ENCODE measurements at regions not wholly inside any gene's neighbourhood (a gene's known extent, or its start where the extent isn't known, plus 50 kb on each side); places are given as distances from the start of the nearest gene placed in this dataset.
"Not testable (repeated sequence)": the region's sequence is repeated elsewhere in the genome, so short reads cannot be mapped to it uniquely, and the experiment has no call there.

GRCh38 chr4:118566003-118566513, 119.1 kb upstream of the METTL14 start:
- CTCF ChIA-PET (ENCODE audit: low intra/inter-chr PET ratio, low total read pairs); H3K4me1 ChIP-seq (ENCODE audit: insufficient read depth, low read length); DNase-seq (ENCODE audit: low spot score); H3K4me3 ChIP-seq (replicated peaks in 1 of 3; ENCODE audit: insufficient read depth in 1 of 3, low read depth in 2 of 3, low read length in 3 of 3); H2AFZ ChIP-seq (ENCODE audit: low read length); POLR2A ChIA-PET; BruUV-seq (replicated peaks); H4K20me1 ChIP-seq (ENCODE audit: insufficient read depth, low read length); H3K79me2 ChIP-seq (ENCODE audit: insufficient read depth, low read length); ATAC-seq; H3K27me3 ChIP-seq (ENCODE audit: control insufficient read depth in 1 of 2, insufficient read depth in 2 of 2, low read length in 2 of 2); FAIRE-seq; H3K9me3 ChIP-seq (ENCODE audit: low read length); H3K27ac ChIP-seq (ENCODE audit: extremely low read length, insufficient read depth, low read length); intact Hi-C loops (cut with micrococcal nuclease; ENCODE audit: unreplicated experiment); H3K36me3 ChIP-seq (replicated peaks in 1 of 2; ENCODE audit: control insufficient read depth in 1 of 2, insufficient read depth in 2 of 2, low read length in 2 of 2); in situ Hi-C loops (cut with HindIII; ENCODE audit: extremely low pct_ligation_motif_present, low pct_unique_long_range_greater_than_20kb); H3K4me2 ChIP-seq (ENCODE audit: low read depth, low read length); H3K9ac ChIP-seq (ENCODE audit: insufficient read depth, low read depth, low read length): not testable (repeated sequence)
- 19% methylated on average over 9 of the region's 9 CpGs for WGBS (ENCODE audit: low lambda C conversion rate)

- H3K36me3 ChIP-seq (replicated peaks in 1 of 2; ENCODE audit: control insufficient read depth in 1 of 2, insufficient read depth in 2 of 2, low read length in 2 of 2); POLR2A ChIA-PET; H3K79me2 ChIP-seq (ENCODE audit: insufficient read depth, low read length); H3K4me1 ChIP-seq (ENCODE audit: insufficient read depth, low read length); H3K27me3 ChIP-seq (ENCODE audit: control insufficient read depth in 1 of 2, insufficient read depth in 2 of 2, low read length in 2 of 2); FAIRE-seq; in situ Hi-C loops (cut with HindIII; ENCODE audit: extremely low pct_ligation_motif_present, low pct_unique_long_range_greater_than_20kb); H3K4me2 ChIP-seq (ENCODE audit: low read depth, low read length); intact Hi-C loops (cut with micrococcal nuclease; ENCODE audit: unreplicated experiment); DNase-seq (ENCODE audit: low spot score); CTCF ChIA-PET (ENCODE audit: low intra/inter-chr PET ratio, low total read pairs); H2AFZ ChIP-seq (ENCODE audit: low read length); H4K20me1 ChIP-seq (ENCODE audit: insufficient read depth, low read length); BruUV-seq (replicated peaks); ATAC-seq; H3K27ac ChIP-seq (ENCODE audit: extremely low read length, insufficient read depth, low read length); H3K4me3 ChIP-seq (replicated peaks in 1 of 3; ENCODE audit: insufficient read depth in 1 of 3, low read depth in 2 of 3, low read length in 3 of 3); H3K9me3 ChIP-seq (ENCODE audit: low read length); H3K9ac ChIP-seq (ENCODE audit: insufficient read depth, low read depth, low read length): not testable (repeated sequence)
- TF ChIP-seq MAFF (IDR thresholded peaks at IDR 0.05; ENCODE audit: low read depth, low read length) (peak; percentile 71), MAFK (conservative IDR thresholded peaks at IDR 0.05 in 1 of 2, IDR thresholded peaks at IDR 0.05 in 1 of 2; ENCODE audit: low read length in 2 of 2) (peak; percentile 53 to 83; a peak in 3 of 4 replicates)
- WGBS (ENCODE audit: low lambda C conversion rate), result 68% methylated on average over 9 of the region's 10 CpGs
These were observed 112.2 kb upstream of the METTL14 start for GRCh38 chr4:118572991-118573390.

- H3K36me3 ChIP-seq (replicated peaks in 1 of 2; ENCODE audit: control insufficient read depth in 1 of 2, insufficient read depth in 2 of 2, low read length in 2 of 2); in situ Hi-C loops (cut with HindIII; ENCODE audit: extremely low pct_ligation_motif_present, low pct_unique_long_range_greater_than_20kb): not testable (repeated sequence)
These were observed 110.8 kb upstream of the METTL14 start for GRCh38 chr4:118574251-118574913.

GRCh38 chr4:118575057-118575456, 110.1 kb upstream of the METTL14 start:
- H3K4me1 ChIP-seq (ENCODE audit: insufficient read depth, low read length); intact Hi-C loops (cut with micrococcal nuclease; ENCODE audit: unreplicated experiment); H3K27me3 ChIP-seq (ENCODE audit: control insufficient read depth in 1 of 2, insufficient read depth in 2 of 2, low read length in 2 of 2); H3K9me3 ChIP-seq (ENCODE audit: low read length); H2AFZ ChIP-seq (ENCODE audit: low read length); H3K79me2 ChIP-seq (ENCODE audit: insufficient read depth, low read length); DNase-seq (ENCODE audit: low spot score); H3K9ac ChIP-seq (ENCODE audit: insufficient read depth, low read depth, low read length); H4K20me1 ChIP-seq (ENCODE audit: insufficient read depth, low read length); CTCF ChIA-PET (ENCODE audit: low intra/inter-chr PET ratio, low total read pairs); H3K27ac ChIP-seq (ENCODE audit: extremely low read length, insufficient read depth, low read length); H3K4me2 ChIP-seq (ENCODE audit: low read depth, low read length); H3K4me3 ChIP-seq (replicated peaks in 1 of 3; ENCODE audit: insufficient read depth in 1 of 3, low read depth in 2 of 3, low read length in 3 of 3); in situ Hi-C loops (cut with HindIII; ENCODE audit: extremely low pct_ligation_motif_present, low pct_unique_long_range_greater_than_20kb); H3K36me3 ChIP-seq (replicated peaks in 1 of 2; ENCODE audit: control insufficient read depth in 1 of 2, insufficient read depth in 2 of 2, low read length in 2 of 2); FAIRE-seq; BruUV-seq (replicated peaks); POLR2A ChIA-PET; ATAC-seq: not testable (repeated sequence)
- 0% methylated on average over 1 of the region's 1 CpG for WGBS (ENCODE audit: low lambda C conversion rate)

More at GRCh38 chr4:118574251-118574913, 110.8 kb upstream of the METTL14 start:
- WGBS (ENCODE audit: low lambda C conversion rate), result 3% methylated on average over 3 of the region's 3 CpGs
- peak; percentile 59 for FAIRE-seq
- H3K79me2 ChIP-seq (ENCODE audit: insufficient read depth, low read length); intact Hi-C loops (cut with micrococcal nuclease; ENCODE audit: unreplicated experiment); H2AFZ ChIP-seq (ENCODE audit: low read length); H4K20me1 ChIP-seq (ENCODE audit: insufficient read depth, low read length); H3K9ac ChIP-seq (ENCODE audit: insufficient read depth, low read depth, low read length); H3K4me2 ChIP-seq (ENCODE audit: low read depth, low read length); H3K27ac ChIP-seq (ENCODE audit: extremely low read length, insufficient read depth, low read length); H3K27me3 ChIP-seq (ENCODE audit: control insufficient read depth in 1 of 2, insufficient read depth in 2 of 2, low read length in 2 of 2); POLR2A ChIA-PET; CTCF ChIA-PET (ENCODE audit: low intra/inter-chr PET ratio, low total read pairs); H3K4me3 ChIP-seq (replicated peaks in 1 of 3; ENCODE audit: insufficient read depth in 1 of 3, low read depth in 2 of 3, low read length in 3 of 3); DNase-seq (ENCODE audit: low spot score); H3K9me3 ChIP-seq (ENCODE audit: low read length); BruUV-seq (replicated peaks); H3K4me1 ChIP-seq (ENCODE audit: insufficient read depth, low read length); ATAC-seq: not testable (repeated sequence)

All from HepG2 (cell line).